ENCODE measurements at regions not wholly inside any gene's neighbourhood (a gene's known extent, or its start where the extent isn't known, plus 50 kb on each side); places are given as distances from the start of the nearest gene placed in this dataset.

DNA sequence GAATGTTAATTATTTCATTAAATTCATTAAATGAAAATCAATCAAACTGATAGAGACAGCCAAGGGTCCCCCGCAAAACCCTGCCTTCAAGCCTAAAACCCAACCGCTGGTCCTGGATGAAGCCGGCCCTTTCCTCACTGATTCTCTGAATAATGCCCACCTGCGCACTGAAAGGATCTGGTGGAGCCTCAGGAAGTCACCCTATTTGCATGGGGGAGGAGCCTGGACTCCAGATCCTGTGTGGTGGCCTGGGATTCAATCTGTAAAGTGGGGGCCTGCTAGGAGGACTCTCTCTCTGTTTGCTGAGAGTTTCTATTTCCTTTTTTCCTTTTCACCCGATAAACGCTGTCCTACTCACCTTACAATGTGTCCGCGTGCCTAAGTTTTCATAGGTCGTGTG is 97.9 kb upstream of the ADAMTS3 start:
- Histone ChIP-seq H3K79me2 (ENCODE audit: low read depth) (no peaks in the 10 kb centered on the region), H3K9me2 (ENCODE audit: insufficient read depth) (no peaks in the 10 kb centered on the region), H4K20me1 (ENCODE audit: insufficient read depth) (no peaks in the 10 kb centered on the region), H2AFZ (no peak overlapping the region), H3F3A (ENCODE audit: insufficient read depth, low read depth) (no peaks in the 10 kb centered on the region), H3K4me1 (replicated peaks; ENCODE audit: insufficient read depth) (no peaks in the 10 kb centered on the region), H3K36me3 (ENCODE audit: low read depth) (no peaks in the 10 kb centered on the region), H3K9me3 (ENCODE audit: insufficient read depth, low read depth) (no peaks in the 10 kb centered on the region), H3K27me3 (ENCODE audit: insufficient read depth, low read depth) (no peaks in the 10 kb centered on the region), H3K27ac (no peak overlapping the region), H3K4me2 (no peak overlapping the region), H3K4me3 (no peak overlapping the region)
- ChIA-PET POLR2A (ENCODE audit: unreplicated experiment) (no interaction called here), CTCF (no interaction called here)
- no TSS peak for BruUV-seq (replicated peaks)
- no peak for TF ChIP-seq EZH2 (IDR thresholded peaks at IDR 0.05; ENCODE audit: low read depth)
- intact Hi-C loops (cut with micrococcal nuclease; ENCODE audit: unreplicated experiment), result no loop called here
- DNase-seq, result no peak

DNA sequence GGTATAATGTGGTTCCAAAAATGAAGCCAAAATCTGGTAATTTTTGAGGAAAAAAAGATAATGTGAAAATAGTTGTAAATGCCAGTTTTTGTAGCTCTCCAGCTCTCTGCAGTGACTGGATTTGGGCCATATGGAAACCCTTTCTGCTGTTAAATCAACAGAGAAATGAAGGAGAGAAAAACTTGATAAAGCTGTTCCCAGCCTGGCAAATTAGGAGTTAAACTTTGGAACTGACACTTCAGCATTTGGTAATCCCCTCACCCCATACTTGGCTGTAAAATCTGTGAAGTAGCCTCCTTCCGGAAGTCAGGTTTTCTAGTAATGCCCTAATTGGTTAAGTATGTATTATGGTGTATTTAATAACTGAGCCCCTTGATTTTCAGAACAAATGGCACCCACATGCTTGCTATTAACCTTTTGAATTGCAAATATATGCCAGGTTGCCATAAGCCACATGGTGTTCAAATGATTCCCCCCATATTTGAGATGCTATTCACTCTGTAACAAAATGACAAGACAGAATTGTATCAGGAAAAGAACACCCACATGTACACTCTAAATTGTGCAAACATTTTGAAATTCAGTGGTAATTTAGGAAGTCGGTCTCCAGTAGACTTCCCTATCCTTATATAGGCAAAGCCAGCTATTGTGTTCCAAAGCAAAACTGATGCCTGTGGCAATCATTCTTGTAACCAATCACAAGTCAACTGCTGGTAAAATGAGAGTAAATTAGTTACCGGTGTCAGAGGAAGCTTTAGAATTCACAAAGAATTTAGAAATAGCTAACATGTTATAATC is 96.3 kb upstream of the ADAMTS3 start:
- H3K79me2 ChIP-seq (ENCODE audit: low read depth), result no peaks in the 10 kb centered on the region
- intact Hi-C loops (cut with micrococcal nuclease; ENCODE audit: unreplicated experiment), result no loop called here
- H3K27me3 ChIP-seq (ENCODE audit: insufficient read depth, low read depth), result no peaks in the 10 kb centered on the region
- CTCF ChIA-PET, result no interaction called here
- H3K9me2 ChIP-seq (ENCODE audit: insufficient read depth), result no peaks in the 10 kb centered on the region
- BruUV-seq (replicated peaks), result no TSS peak
- H3K4me2 ChIP-seq, result no peak overlapping the region
- H3K4me1 ChIP-seq (replicated peaks; ENCODE audit: insufficient read depth), result no peaks in the 10 kb centered on the region
- no peaks in the 10 kb centered on the region for H3K9me3 ChIP-seq (ENCODE audit: insufficient read depth, low read depth)
- no peak overlapping the region for H3K27ac ChIP-seq
- no peak overlapping the region for H3K4me3 ChIP-seq
- TF ChIP-seq, protein P1, sequence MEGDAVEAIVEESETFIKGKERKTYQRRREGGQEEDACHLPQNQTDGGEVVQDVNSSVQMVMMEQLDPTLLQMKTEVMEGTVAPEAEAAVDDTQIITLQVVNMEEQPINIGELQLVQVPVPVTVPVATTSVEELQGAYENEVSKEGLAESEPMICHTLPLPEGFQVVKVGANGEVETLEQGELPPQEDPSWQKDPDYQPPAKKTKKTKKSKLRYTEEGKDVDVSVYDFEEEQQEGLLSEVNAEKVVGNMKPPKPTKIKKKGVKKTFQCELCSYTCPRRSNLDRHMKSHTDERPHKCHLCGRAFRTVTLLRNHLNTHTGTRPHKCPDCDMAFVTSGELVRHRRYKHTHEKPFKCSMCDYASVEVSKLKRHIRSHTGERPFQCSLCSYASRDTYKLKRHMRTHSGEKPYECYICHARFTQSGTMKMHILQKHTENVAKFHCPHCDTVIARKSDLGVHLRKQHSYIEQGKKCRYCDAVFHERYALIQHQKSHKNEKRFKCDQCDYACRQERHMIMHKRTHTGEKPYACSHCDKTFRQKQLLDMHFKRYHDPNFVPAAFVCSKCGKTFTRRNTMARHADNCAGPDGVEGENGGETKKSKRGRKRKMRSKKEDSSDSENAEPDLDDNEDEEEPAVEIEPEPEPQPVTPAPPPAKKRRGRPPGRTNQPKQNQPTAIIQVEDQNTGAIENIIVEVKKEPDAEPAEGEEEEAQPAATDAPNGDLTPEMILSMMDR (conservative IDR thresholded peaks at IDR 0.05), result no peak
- no peak for TF ChIP-seq EZH2 (IDR thresholded peaks at IDR 0.05; ENCODE audit: low read depth)
- H3F3A ChIP-seq (ENCODE audit: insufficient read depth, low read depth), result no peaks in the 10 kb centered on the region
- no peaks in the 10 kb centered on the region for H4K20me1 ChIP-seq (ENCODE audit: insufficient read depth)
- POLR2A ChIA-PET (ENCODE audit: unreplicated experiment), result no interaction called here
- no peak for DNase-seq
- H2AFZ ChIP-seq, result no peak overlapping the region
- no peaks in the 10 kb centered on the region for H3K36me3 ChIP-seq (ENCODE audit: low read depth)

DNA sequence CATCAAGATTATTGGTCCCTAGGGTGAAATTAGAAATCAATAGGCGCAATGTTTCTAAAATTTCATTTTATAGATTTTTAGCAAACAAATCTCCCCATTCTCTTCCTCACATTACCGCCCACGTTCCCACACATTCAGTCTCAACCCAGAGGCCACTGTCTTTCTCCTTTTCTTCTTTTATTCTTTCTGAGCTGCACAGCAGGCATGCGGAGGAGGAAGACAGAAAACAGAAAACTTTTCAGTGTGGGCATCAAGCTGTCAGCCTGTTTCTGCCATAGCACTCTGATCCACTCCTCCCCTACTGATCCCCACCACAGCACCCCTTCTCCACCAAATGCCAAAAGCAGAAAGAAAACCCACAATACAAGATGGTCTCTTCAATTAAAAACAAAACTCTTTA is 94.8 kb upstream of the ADAMTS3 start:
- no peak for TF ChIP-seq EZH2 (IDR thresholded peaks at IDR 0.05; ENCODE audit: low read depth)
- TF ChIP-seq, protein P1 (conservative IDR thresholded peaks at IDR 0.05), result no peak
- intact Hi-C loops (cut with micrococcal nuclease; ENCODE audit: unreplicated experiment), result loop anchor here (5.0 kb wide), 1 partner anchor 338 kb away; no protein-coding TSS in a partner anchor
- Histone ChIP-seq H3K9me3 (ENCODE audit: insufficient read depth, low read depth) (no peaks in the 10 kb centered on the region), H3K36me3 (ENCODE audit: low read depth) (no peaks in the 10 kb centered on the region), H3K27ac (no peak overlapping the region), H3F3A (ENCODE audit: insufficient read depth, low read depth) (no peaks in the 10 kb centered on the region), H3K4me2 (no peak overlapping the region), H4K20me1 (ENCODE audit: insufficient read depth) (no peaks in the 10 kb centered on the region), H3K79me2 (ENCODE audit: low read depth) (no peaks in the 10 kb centered on the region), H3K4me1 (replicated peaks; ENCODE audit: insufficient read depth) (no peaks in the 10 kb centered on the region), H3K27me3 (ENCODE audit: insufficient read depth, low read depth) (no peaks in the 10 kb centered on the region), H3K9me2 (ENCODE audit: insufficient read depth) (no peaks in the 10 kb centered on the region), H3K4me3 (no peak overlapping the region), H2AFZ (no peak overlapping the region)
- POLR2A ChIA-PET (ENCODE audit: unreplicated experiment), result no interaction called here
- no TSS peak for BruUV-seq (replicated peaks)
- no peak for DNase-seq
- CTCF ChIA-PET, result no interaction called here

DNA sequence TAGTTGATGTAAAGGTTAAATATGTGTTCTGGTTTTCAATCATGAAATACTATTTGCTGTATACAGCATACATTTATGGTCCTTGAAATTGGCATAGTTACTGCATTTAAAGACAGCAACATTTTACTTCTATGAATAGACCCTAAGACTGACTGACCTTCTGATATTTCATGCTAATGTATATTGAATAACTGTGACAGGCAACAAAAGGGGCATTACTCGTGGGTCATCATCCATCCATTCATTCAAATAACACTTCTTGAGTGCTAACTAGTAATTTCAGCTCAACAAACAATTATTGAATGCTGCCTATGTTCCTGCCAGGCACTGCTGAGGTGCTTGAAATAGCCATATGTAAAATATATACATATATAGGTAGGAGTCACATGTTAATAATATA is 92.8 kb upstream of the ADAMTS3 start:
- Histone ChIP-seq H3K36me3 (ENCODE audit: low read depth) (no peaks in the 10 kb centered on the region), H4K20me1 (ENCODE audit: insufficient read depth) (no peaks in the 10 kb centered on the region), H3K27me3 (ENCODE audit: insufficient read depth, low read depth) (no peaks in the 10 kb centered on the region), H3K27ac (no peak overlapping the region), H3K9me3 (ENCODE audit: insufficient read depth, low read depth) (no peaks in the 10 kb centered on the region), H3K79me2 (ENCODE audit: low read depth) (no peaks in the 10 kb centered on the region), H3K4me1 (replicated peaks; ENCODE audit: insufficient read depth) (no peaks in the 10 kb centered on the region), H3F3A (ENCODE audit: insufficient read depth, low read depth) (no peaks in the 10 kb centered on the region), H3K4me2 (no peak overlapping the region), H3K4me3 (no peak overlapping the region), H3K9me2 (ENCODE audit: insufficient read depth) (no peaks in the 10 kb centered on the region), H2AFZ (no peak overlapping the region)
- CTCF ChIA-PET, result no interaction called here
- BruUV-seq (replicated peaks), result no TSS peak
- intact Hi-C loops (cut with micrococcal nuclease; ENCODE audit: unreplicated experiment), result loop anchor here (5.0 kb wide), 1 partner anchor 340 kb away; no protein-coding TSS in a partner anchor
- POLR2A ChIA-PET (ENCODE audit: unreplicated experiment), result no interaction called here
- no peak for TF ChIP-seq EZH2 (IDR thresholded peaks at IDR 0.05; ENCODE audit: low read depth)
- DNase-seq, result no peak
